ENCODE measurements at regions not wholly inside any gene's neighbourhood (a gene's known extent, or its start where the extent isn't known, plus 50 kb on each side); places are given as distances from the start of the nearest gene placed in this dataset.

- Histone ChIP-seq H3K79me2 (ENCODE audit: control insufficient read depth, insufficient read depth, low read length) (no peaks in the 10 kb centered on the region), H3K9me1 (ENCODE audit: control insufficient read depth, extremely low read depth, insufficient read depth, low read length) (no peaks in the 10 kb centered on the region), H3K4me1 (ENCODE audit: control insufficient read depth, extremely low read depth, insufficient read depth, low read length) (no peaks in the 10 kb centered on the region), H3K27me3 (ENCODE audit: control insufficient read depth, extremely low read depth, insufficient read depth, low read length) (no peaks in the 10 kb centered on the region), H3K27ac (ENCODE audit: control insufficient read depth, insufficient read depth, low read length) (no peak overlapping the region), H3K36me3 (ENCODE audit: control insufficient read depth in 2 of 2, extremely low read depth in 1 of 2, insufficient read depth in 2 of 2, low read length in 2 of 2) (no peaks in the 10 kb centered on the region), H3K9ac (ENCODE audit: control insufficient read depth, extremely low read depth, insufficient read depth, low read length) (no peak overlapping the region), H3K4me2 (ENCODE audit: control insufficient read depth, extremely low read depth, insufficient read depth, low read depth, low read length) (no peak overlapping the region), H3K9me3 (ENCODE audit: control insufficient read depth, low read depth, low read length) (no peaks in the 10 kb centered on the region), H4K20me1 (ENCODE audit: control insufficient read depth, extremely low read depth, insufficient read depth, low read length) (no peaks in the 10 kb centered on the region), H3K4me3 (ENCODE audit: control insufficient read depth in 2 of 3, extremely low read depth in 1 of 3, insufficient read depth in 2 of 3, low read depth in 1 of 3, low read length in 3 of 3) (no peak overlapping the region), H2AFZ (ENCODE audit: control insufficient read depth, low read length) (no peak overlapping the region)
- no peak for TF ChIP-seq EZH2 (IDR thresholded peaks at IDR 0.05; ENCODE audit: low read length)
- TF ChIP-seq CTCF (optimal IDR thresholded peaks at IDR 0.05 in 1 of 3, IDR thresholded peaks at IDR 0.05 in 1 of 3, conservative IDR thresholded peaks at IDR 0.05 in 1 of 3; ENCODE audit: extremely low read depth in 1 of 3, insufficient read depth in 2 of 3, low read length in 3 of 3) = no peak
- dilution Hi-C loops (cut with MboI; ENCODE audit: extremely low pct_ligation_motif_present, low sequenced_read_pairs) = no loop called here
- DNase-seq (ENCODE audit: low read depth, low spot score) (no peak), FAIRE-seq (no peak)
Measured at GRCh38 chr17:53168413-53168812, 654.3 kb upstream of the KIF2B start.

- no peak for TF ChIP-seq CTCF (optimal IDR thresholded peaks at IDR 0.05 in 1 of 3, IDR thresholded peaks at IDR 0.05 in 1 of 3, conservative IDR thresholded peaks at IDR 0.05 in 1 of 3; ENCODE audit: extremely low read depth in 1 of 3, insufficient read depth in 2 of 3, low read length in 3 of 3)
- no peak for TF ChIP-seq EZH2 (IDR thresholded peaks at IDR 0.05; ENCODE audit: low read length)
- Histone ChIP-seq H3K4me1 (ENCODE audit: control insufficient read depth, extremely low read depth, insufficient read depth, low read length) (no peaks in the 10 kb centered on the region), H3K4me2 (ENCODE audit: control insufficient read depth, extremely low read depth, insufficient read depth, low read depth, low read length) (no peak overlapping the region), H3K9me1 (ENCODE audit: control insufficient read depth, extremely low read depth, insufficient read depth, low read length) (no peaks in the 10 kb centered on the region), H3K36me3 (ENCODE audit: control insufficient read depth in 2 of 2, extremely low read depth in 1 of 2, insufficient read depth in 2 of 2, low read length in 2 of 2) (no peaks in the 10 kb centered on the region), H3K9me3 (ENCODE audit: control insufficient read depth, low read depth, low read length) (no peaks in the 10 kb centered on the region), H3K27ac (ENCODE audit: control insufficient read depth, insufficient read depth, low read length) (no peak overlapping the region), H3K4me3 (ENCODE audit: control insufficient read depth in 2 of 3, extremely low read depth in 1 of 3, insufficient read depth in 2 of 3, low read depth in 1 of 3, low read length in 3 of 3) (no peak overlapping the region), H3K27me3 (ENCODE audit: control insufficient read depth, extremely low read depth, insufficient read depth, low read length) (no peaks in the 10 kb centered on the region), H3K79me2 (ENCODE audit: control insufficient read depth, insufficient read depth, low read length) (no peaks in the 10 kb centered on the region), H2AFZ (ENCODE audit: control insufficient read depth, low read length) (no peak overlapping the region), H4K20me1 (ENCODE audit: control insufficient read depth, extremely low read depth, insufficient read depth, low read length) (no peaks in the 10 kb centered on the region), H3K9ac (ENCODE audit: control insufficient read depth, extremely low read depth, insufficient read depth, low read length) (no peak overlapping the region)
- dilution Hi-C loops (cut with MboI; ENCODE audit: extremely low pct_ligation_motif_present, low sequenced_read_pairs) = no loop called here
- no peak for FAIRE-seq
- no peak for DNase-seq (ENCODE audit: low read depth, low spot score)
Measured at GRCh38 chr17:53166731-53167130, 656.0 kb upstream of the KIF2B start.
